ENCODE measurements at regions not wholly inside any gene's neighbourhood (a gene's known extent, or its start where the extent isn't known, plus 50 kb on each side); places are given as distances from the start of the nearest gene placed in this dataset.

DNA sequence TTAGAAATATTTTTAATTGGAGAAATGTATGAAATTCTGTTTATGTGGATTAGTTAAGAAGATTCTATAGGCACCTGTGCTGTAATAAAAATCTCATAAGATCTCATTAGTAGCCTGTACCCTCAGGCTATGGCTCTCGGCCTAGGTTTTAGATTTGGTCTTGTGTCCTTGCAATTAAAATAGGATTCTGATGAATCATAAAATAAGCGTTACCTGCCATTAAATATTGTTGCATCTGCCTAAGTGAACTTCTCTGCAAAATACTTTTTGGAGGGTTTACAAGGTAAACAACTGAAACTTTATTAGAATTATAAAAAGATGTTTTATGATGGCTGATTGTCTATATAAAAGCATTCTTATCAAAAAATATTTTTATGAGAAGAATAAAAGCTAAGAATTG, 804.1 kb upstream of the ANO3 start:
- H3K36me3 ChIP-seq (replicated peaks in 1 of 2; ENCODE audit: control insufficient read depth in 1 of 2, insufficient read depth in 2 of 2, low read length in 1 of 2): no peaks in the 10 kb centered on the region
- TF ChIP-seq ZBTB33 (IDR thresholded peaks at IDR 0.05; ENCODE audit: borderline replicate concordance, low read depth) (no peak), RAD21 (IDR thresholded peaks at IDR 0.05; ENCODE audit: low read length) (no peak), MXI1 (IDR thresholded peaks at IDR 0.05; ENCODE audit: low read depth, low read length) (no peak)
- H3K27ac ChIP-seq (ENCODE audit: low read depth in 2 of 2, low read length in 1 of 2): no peak overlapping the region
- H3K9me2 ChIP-seq: no peaks in the 10 kb centered on the region
- no peaks in the 10 kb centered on the region for H3K79me2 ChIP-seq (ENCODE audit: insufficient read depth)
- 61% methylated on average over 2 of the region's 2 CpGs for WGBS (ENCODE audit: low lambda C conversion rate)
- no peak overlapping the region for H3K9ac ChIP-seq
- H2AFZ ChIP-seq (ENCODE audit: low read depth): no peak overlapping the region
- no peaks in the 10 kb centered on the region for H4K20me1 ChIP-seq (ENCODE audit: insufficient read depth)
- no peak overlapping the region for H3K4me2 ChIP-seq
- H3K4me3 ChIP-seq (ENCODE audit: low read depth in 2 of 2, low read length in 1 of 2): no peak overlapping the region
- H3F3A ChIP-seq (replicated peaks; ENCODE audit: insufficient read depth): no peaks in the 10 kb centered on the region
- ChIA-PET CTCF (no interaction called here), POLR2A (no interaction called here)
- H3K27me3 ChIP-seq (ENCODE audit: insufficient read depth): no peaks in the 10 kb centered on the region
- DNase-seq: no peak
- no peaks in the 10 kb centered on the region for H3K9me3 ChIP-seq
- no peaks in the 10 kb centered on the region for H3K4me1 ChIP-seq (ENCODE audit: control insufficient read depth in 1 of 2, insufficient read depth in 2 of 2, low read depth in 1 of 2, low read length in 1 of 2)

GRCh38 chr11:25529572-25529971, 802.4 kb upstream of the ANO3 start:
- Histone ChIP-seq H3K9me2 (no peaks in the 10 kb centered on the region), H3K4me3 (ENCODE audit: low read depth in 2 of 2, low read length in 1 of 2) (no peak overlapping the region), H3K4me2 (no peak overlapping the region), H3K4me1 (ENCODE audit: control insufficient read depth in 1 of 2, insufficient read depth in 2 of 2, low read depth in 1 of 2, low read length in 1 of 2) (no peaks in the 10 kb centered on the region), H3K36me3 (replicated peaks in 1 of 2; ENCODE audit: control insufficient read depth in 1 of 2, insufficient read depth in 2 of 2, low read length in 1 of 2) (no peaks in the 10 kb centered on the region), H3K27me3 (ENCODE audit: insufficient read depth) (no peaks in the 10 kb centered on the region), H3F3A (replicated peaks; ENCODE audit: insufficient read depth) (no peaks in the 10 kb centered on the region), H3K79me2 (ENCODE audit: insufficient read depth) (no peaks in the 10 kb centered on the region), H3K9ac (no peak overlapping the region), H4K20me1 (ENCODE audit: insufficient read depth) (no peaks in the 10 kb centered on the region), H2AFZ (ENCODE audit: low read depth) (no peak overlapping the region), H3K27ac (ENCODE audit: low read depth in 2 of 2, low read length in 1 of 2) (no peak overlapping the region), H3K9me3 (no peaks in the 10 kb centered on the region)
- no peak for DNase-seq
- WGBS (ENCODE audit: low lambda C conversion rate): 32% methylated on average over 1 of the region's 1 CpG
- POLR2A ChIA-PET: no interaction called here
- TF ChIP-seq YY1 (IDR thresholded peaks at IDR 0.05; ENCODE audit: low read depth): no peak
- TF ChIP-seq SIN3A (IDR thresholded peaks at IDR 0.05; ENCODE audit: borderline replicate concordance, low read depth, low read length): no peak
- no peak for TF ChIP-seq CTCF (IDR thresholded peaks at IDR 0.05)
- CTCF ChIA-PET: no interaction called here

- ChIA-PET CTCF (no interaction called here), POLR2A (interaction anchor here (0.7 kb wide), 1 partner anchor 561 kb away, joined by 3 read pairs; no protein-coding TSS in a partner anchor)
- no peaks in the 10 kb centered on the region for H3K4me1 ChIP-seq (ENCODE audit: control insufficient read depth in 1 of 2, insufficient read depth in 2 of 2, low read depth in 1 of 2, low read length in 1 of 2)
- no peak overlapping the region for H2AFZ ChIP-seq (ENCODE audit: low read depth)
- no peaks in the 10 kb centered on the region for H3F3A ChIP-seq (replicated peaks; ENCODE audit: insufficient read depth)
- DNase-seq: no peak
- H3K9ac ChIP-seq: no peak overlapping the region
- H3K79me2 ChIP-seq (ENCODE audit: insufficient read depth): no peaks in the 10 kb centered on the region
- no peak overlapping the region for H3K4me2 ChIP-seq
- H4K20me1 ChIP-seq (ENCODE audit: insufficient read depth): no peaks in the 10 kb centered on the region
- no peak overlapping the region for H3K27ac ChIP-seq (ENCODE audit: low read depth in 2 of 2, low read length in 1 of 2)
- H3K4me3 ChIP-seq (ENCODE audit: low read depth in 2 of 2, low read length in 1 of 2): no peak overlapping the region
- 37% methylated on average over 4 of the region's 4 CpGs for WGBS (ENCODE audit: low lambda C conversion rate)
- H3K27me3 ChIP-seq (ENCODE audit: insufficient read depth): no peaks in the 10 kb centered on the region
- H3K36me3 ChIP-seq (replicated peaks in 1 of 2; ENCODE audit: control insufficient read depth in 1 of 2, insufficient read depth in 2 of 2, low read length in 1 of 2): no peaks in the 10 kb centered on the region
- no peaks in the 10 kb centered on the region for H3K9me2 ChIP-seq
- no peaks in the 10 kb centered on the region; the same call in 1 of the 2 replicates for H3K9me3 ChIP-seq
- TF ChIP-seq IRF3 (IDR thresholded peaks at IDR 0.05; ENCODE audit: low read depth, low read length) (no peak), RAD21 (IDR thresholded peaks at IDR 0.05; ENCODE audit: low read length) (no peak), TEAD4 (IDR thresholded peaks at IDR 0.05; ENCODE audit: borderline replicate concordance, insufficient read depth) (no peak), GATA2 (CRISPR knock-in tag; IDR thresholded peaks at IDR 0.05) (no peak), ELF1 (IDR thresholded peaks at IDR 0.05) (no peak), RCOR1 (IDR thresholded peaks at IDR 0.05; ENCODE audit: low read length) (no peak), FOXJ3 (CRISPR knock-in tag; IDR thresholded peaks at IDR 0.05) (no peak), RXRA (IDR thresholded peaks at IDR 0.05; ENCODE audit: borderline replicate concordance, low read depth) (no peak), USF1 (IDR thresholded peaks at IDR 0.05; ENCODE audit: borderline replicate concordance, low read depth) (no peak)
- TF ChIP-seq, protein P1, sequence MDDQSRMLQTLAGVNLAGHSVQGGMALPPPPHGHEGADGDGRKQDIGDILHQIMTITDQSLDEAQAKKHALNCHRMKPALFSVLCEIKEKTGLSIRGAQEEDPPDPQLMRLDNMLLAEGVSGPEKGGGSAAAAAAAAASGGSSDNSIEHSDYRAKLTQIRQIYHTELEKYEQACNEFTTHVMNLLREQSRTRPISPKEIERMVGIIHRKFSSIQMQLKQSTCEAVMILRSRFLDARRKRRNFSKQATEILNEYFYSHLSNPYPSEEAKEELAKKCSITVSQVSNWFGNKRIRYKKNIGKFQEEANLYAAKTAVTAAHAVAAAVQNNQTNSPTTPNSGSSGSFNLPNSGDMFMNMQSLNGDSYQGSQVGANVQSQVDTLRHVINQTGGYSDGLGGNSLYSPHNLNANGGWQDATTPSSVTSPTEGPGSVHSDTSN (IDR thresholded peaks at IDR 0.05): no peak
These were observed 796.3 kb upstream of the ANO3 start for GRCh38 chr11:25535467-25536272.

Data from SK-N-SH (cell line).